HepG2 (cell line): ENCODE measurements at regions not wholly inside any gene's neighbourhood (a gene's known extent, or its start where the extent isn't known, plus 50 kb on each side); places are given as distances from the start of the nearest gene placed in this dataset.

Experiments
- CEBPB ChIP-seq: IDR thresholded peaks from 2 replicates; pipeline ENCODE4 v1.6.1; 2011; ENCODE audit warnings: low read depth, low read length, improper control_type of control experiment, borderline replicate concordance
- HCFC1 ChIP-seq: fragments of 150-350 bp; IDR thresholded peaks from 2 replicates; pipeline ENCODE4 v1.6.1; 2014; ENCODE audit warnings: low read depth, low read length
- HDAC6 ChIP-seq: fragments of 200-600 bp; sonication (generic); IDR thresholded peaks from 2 replicates; pipeline ENCODE4 v1.7.0; 2017; ENCODE audit warnings: mild to moderate bottlenecking, antibody characterized with exemption, low read length, low read depth
- MAFK ChIP-seq, 2 experiments: IDR thresholded peaks in 1 of 2; conservative IDR thresholded peaks in 1 of 2; 2 replicates each; pipeline ENCODE4 v1.6.1; 2011; ENCODE audit warnings: improper control_type of control experiment in 2 of 2, low read length in 2 of 2
- PCBP1 ChIP-seq: fragments of 200-400 bp; formaldehyde crosslinking; IDR thresholded peaks from 2 replicates; pipeline ENCODE4 v1.6.1; 2017; ENCODE audit warnings: mild to moderate bottlenecking, low read depth, low read length, borderline replicate concordance
- SPEN ChIP-seq: sonication (generic); formaldehyde crosslinking; IDR thresholded peaks from 2 replicates; pipeline ENCODE4 v1.5.1; 2020; ENCODE audit warnings: low read depth, mild to moderate bottlenecking, missing genetic modification reagents
- TCF7L2 ChIP-seq: IDR thresholded peaks from 2 replicates; pipeline ENCODE4 v1.6.1; 2011; ENCODE audit warnings: mild to moderate bottlenecking, low read depth, low read length, moderate library complexity
- ZFP41 ChIP-seq: sonication (generic); formaldehyde crosslinking; IDR thresholded peaks from 2 replicates; pipeline ENCODE4 v1.4.0; 2020; ENCODE audit warnings: mild to moderate bottlenecking, missing genetic modification reagents, borderline replicate concordance

GRCh38 chr10:85477979-85478378 lies 888.6 kb downstream of the GRID1 start:
- TF ChIP-seq PCBP1 (no peak), SPEN (CRISPR knock-in tag) (no peak), MAFK (conservative IDR thresholded peaks at IDR 0.05 in 1 of 2, IDR thresholded peaks at IDR 0.05 in 1 of 2; ENCODE audit: low read length in 2 of 2) (no peak), TCF7L2 (no peak), CEBPB (no peak), HDAC6 (no peak), HCFC1 (no peak), ZFP41 (no peak)
